ENCODE measurements at regions not wholly inside any gene's neighbourhood (a gene's known extent, or its start where the extent isn't known, plus 50 kb on each side); places are given as distances from the start of the nearest gene placed in this dataset.

DNA sequence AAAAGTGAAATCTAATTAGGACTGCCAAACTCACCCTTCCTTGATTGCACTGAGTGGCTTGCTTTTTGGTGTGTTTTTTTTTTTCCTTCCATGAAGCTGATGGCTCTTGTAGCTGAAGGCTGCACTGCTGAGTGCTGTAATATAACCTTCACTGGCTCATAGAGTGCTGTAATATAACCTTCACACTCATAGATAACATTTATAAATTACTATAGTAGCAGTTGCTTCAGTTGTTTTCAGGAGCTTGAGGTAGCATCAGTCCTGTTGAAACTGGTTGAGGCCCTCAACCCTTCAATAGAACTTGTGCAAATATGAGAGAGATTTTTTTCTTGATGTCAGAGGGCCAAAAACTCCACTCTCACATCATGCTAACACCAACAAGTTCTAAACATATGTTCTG, 404.9 kb upstream of the MBL2 start:
- TF ChIP-seq, protein P1, sequence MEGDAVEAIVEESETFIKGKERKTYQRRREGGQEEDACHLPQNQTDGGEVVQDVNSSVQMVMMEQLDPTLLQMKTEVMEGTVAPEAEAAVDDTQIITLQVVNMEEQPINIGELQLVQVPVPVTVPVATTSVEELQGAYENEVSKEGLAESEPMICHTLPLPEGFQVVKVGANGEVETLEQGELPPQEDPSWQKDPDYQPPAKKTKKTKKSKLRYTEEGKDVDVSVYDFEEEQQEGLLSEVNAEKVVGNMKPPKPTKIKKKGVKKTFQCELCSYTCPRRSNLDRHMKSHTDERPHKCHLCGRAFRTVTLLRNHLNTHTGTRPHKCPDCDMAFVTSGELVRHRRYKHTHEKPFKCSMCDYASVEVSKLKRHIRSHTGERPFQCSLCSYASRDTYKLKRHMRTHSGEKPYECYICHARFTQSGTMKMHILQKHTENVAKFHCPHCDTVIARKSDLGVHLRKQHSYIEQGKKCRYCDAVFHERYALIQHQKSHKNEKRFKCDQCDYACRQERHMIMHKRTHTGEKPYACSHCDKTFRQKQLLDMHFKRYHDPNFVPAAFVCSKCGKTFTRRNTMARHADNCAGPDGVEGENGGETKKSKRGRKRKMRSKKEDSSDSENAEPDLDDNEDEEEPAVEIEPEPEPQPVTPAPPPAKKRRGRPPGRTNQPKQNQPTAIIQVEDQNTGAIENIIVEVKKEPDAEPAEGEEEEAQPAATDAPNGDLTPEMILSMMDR (IDR thresholded peaks at IDR 0.05): no peak
- no peak for TF ChIP-seq POLR2A (IDR thresholded peaks at IDR 0.05)

Measured in thyroid gland (tissue), 4 donors.